NCI-H82 treated with DMSO at 0.1 percent for 48 hours (cell line): ENCODE measurements at regions not wholly inside any gene's neighbourhood (a gene's known extent, or its start where the extent isn't known, plus 50 kb on each side); places are given as distances from the start of the nearest gene placed in this dataset.

ENCODE experiments used
- DNase-seq: peaks from one replicate; lab custom pipeline; 2025; ENCODE audit not compliant: unreplicated experiment; lab: John Stamatoyannopoulos, UW

GRCh38 chr11:120017582-120018150 is 120.2 kb downstream of the TRIM29 start:
- DNase-seq, result no peak

GRCh38 chr11:120013325-120014250 is 124.3 kb downstream of the TRIM29 start:
- DNase-seq, result peak; percentile 39

- DNase-seq, result no peak
These were observed 125.7 kb downstream of the TRIM29 start for GRCh38 chr11:120012245-120012644.

- no peak for DNase-seq
These were observed 126.1 kb downstream of the TRIM29 start for GRCh38 chr11:120011836-120012235.

GRCh38 chr11:120010775-120011174 is 127.1 kb downstream of the TRIM29 start:
- DNase-seq, result no peak

GRCh38 chr11:120009938-120010337 is 128.0 kb downstream of the TRIM29 start:
- no peak for DNase-seq

GRCh38 chr11:120007144-120007543 is 130.8 kb downstream of the TRIM29 start:
- DNase-seq, result no peak

GRCh38 chr11:120004723-120005122 is 133.2 kb downstream of the TRIM29 start:
- no peak for DNase-seq

GRCh38 chr11:120001178-120002090 is 136.5 kb downstream of the TRIM29 start:
- peak; percentile 70 for DNase-seq

GRCh38 chr11:119999220-119999619 is 138.7 kb downstream of the TRIM29 start:
- peak; percentile 24 for DNase-seq

- DNase-seq, result no peak
These were observed 141.4 kb downstream of the TRIM29 start for GRCh38 chr11:119996556-119996955.

- no peak for DNase-seq
These were observed 142.0 kb downstream of the TRIM29 start for GRCh38 chr11:119995730-119996491.

- DNase-seq, result no peak
These were observed 144.2 kb downstream of the TRIM29 start for GRCh38 chr11:119993722-119994121.

- no peak for DNase-seq
These were observed 145.5 kb downstream of the TRIM29 start for GRCh38 chr11:119992171-119993051.

- peak; percentile 52 for DNase-seq
These were observed 146.2 kb downstream of the TRIM29 start for GRCh38 chr11:119991669-119992068.

GRCh38 chr11:119991022-119991404 is 146.9 kb downstream of the TRIM29 start:
- DNase-seq, result no peak

- DNase-seq, result no peak
These were observed 147.4 kb downstream of the TRIM29 start for GRCh38 chr11:119990309-119991021.

- DNase-seq, result no peak
These were observed 148.6 kb downstream of the TRIM29 start for GRCh38 chr11:119989159-119989821.
